ENCODE measurements at regions not wholly inside any gene's neighbourhood (a gene's known extent, or its start where the extent isn't known, plus 50 kb on each side); places are given as distances from the start of the nearest gene placed in this dataset.

- TF ChIP-seq, protein P1, sequence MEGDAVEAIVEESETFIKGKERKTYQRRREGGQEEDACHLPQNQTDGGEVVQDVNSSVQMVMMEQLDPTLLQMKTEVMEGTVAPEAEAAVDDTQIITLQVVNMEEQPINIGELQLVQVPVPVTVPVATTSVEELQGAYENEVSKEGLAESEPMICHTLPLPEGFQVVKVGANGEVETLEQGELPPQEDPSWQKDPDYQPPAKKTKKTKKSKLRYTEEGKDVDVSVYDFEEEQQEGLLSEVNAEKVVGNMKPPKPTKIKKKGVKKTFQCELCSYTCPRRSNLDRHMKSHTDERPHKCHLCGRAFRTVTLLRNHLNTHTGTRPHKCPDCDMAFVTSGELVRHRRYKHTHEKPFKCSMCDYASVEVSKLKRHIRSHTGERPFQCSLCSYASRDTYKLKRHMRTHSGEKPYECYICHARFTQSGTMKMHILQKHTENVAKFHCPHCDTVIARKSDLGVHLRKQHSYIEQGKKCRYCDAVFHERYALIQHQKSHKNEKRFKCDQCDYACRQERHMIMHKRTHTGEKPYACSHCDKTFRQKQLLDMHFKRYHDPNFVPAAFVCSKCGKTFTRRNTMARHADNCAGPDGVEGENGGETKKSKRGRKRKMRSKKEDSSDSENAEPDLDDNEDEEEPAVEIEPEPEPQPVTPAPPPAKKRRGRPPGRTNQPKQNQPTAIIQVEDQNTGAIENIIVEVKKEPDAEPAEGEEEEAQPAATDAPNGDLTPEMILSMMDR (IDR thresholded peaks at IDR 0.05): no peak
- no peak for TF ChIP-seq POLR2A (IDR thresholded peaks at IDR 0.05)
These were observed 121.7 kb downstream of the CHIC2 start for GRCh38 chr4:53942712-53943111.
